CD8-positive, alpha-beta memory T cell (primary cell): ENCODE measurements at regions not wholly inside any gene's neighbourhood (a gene's known extent, or its start where the extent isn't known, plus 50 kb on each side); places are given as distances from the start of the nearest gene placed in this dataset.
"Not testable (repeated sequence)": the region's sequence is repeated elsewhere in the genome, so short reads cannot be mapped to it uniquely, and the experiment has no call there.

Experiments used
- CTCF ChIA-PET: fragments of 350-600 bp; sonication (Branson Sonifier 250); formaldehyde crosslinking; loops from one replicate; lab custom pipeline; 2021; ENCODE audit warnings: antibody characterized with exemption; lab: Charles Lee
- POLR2A ChIA-PET: fragments of 350-600 bp; sonication (Branson Sonifier 250); formaldehyde crosslinking; loops from one replicate; lab custom pipeline; 2021; ENCODE audit warnings: antibody characterized with exemption; lab: Charles Lee
- DNase-seq, 5 donors: peaks; one replicate each; pipeline versions ENCODE4 v3.0.0 to v3.0.0-alpha.2; 2020 to 2022; ENCODE audit warnings: mixed read lengths in 1 of 5
- H3K27ac ChIP-seq: one replicate; pipeline ENCODE4 v1.7.0; 2013; ENCODE audit warnings: low read depth, mild to moderate bottlenecking, low read length, moderate library complexity
- H3K27me3 ChIP-seq: 2 replicates; pipeline ENCODE4 v1.7.0; 2013; ENCODE audit warnings: low read length, mild to moderate bottlenecking; ENCODE audit not compliant: insufficient read depth, poor library complexity, severe bottlenecking
- H3K36me3 ChIP-seq: 2 replicates; pipeline ENCODE4 v1.7.0; 2013; ENCODE audit warnings: mild to moderate bottlenecking, low read length, moderate library complexity; ENCODE audit not compliant: insufficient read depth
- H3K4me1 ChIP-seq: 2 replicates; pipeline ENCODE4 v1.7.0; 2013; ENCODE audit warnings: mild to moderate bottlenecking, low read length, moderate library complexity; ENCODE audit not compliant: insufficient read depth
- H3K4me3 ChIP-seq: 2 replicates; pipeline ENCODE4 v1.7.0; 2013; ENCODE audit warnings: mild to moderate bottlenecking, low read length
- H3K9me3 ChIP-seq: 2 replicates; pipeline ENCODE4 v1.7.0; 2013; ENCODE audit warnings: mild to moderate bottlenecking, low read length
- H3K27ac Mint-ChIP-seq, 8 donors: one replicate each; pipeline ENCODE4 v1.8.0; 2020 to 2021; ENCODE audit warnings: mixed read lengths in 8 of 8, mild to moderate bottlenecking in 6 of 8, inconsistent platforms in 3 of 8, moderate library complexity in 3 of 8
- H3K27me3 Mint-ChIP-seq, 2 donors: one replicate each; pipeline ENCODE4 v1.8.0; 2020 to 2021; ENCODE audit warnings: mixed read lengths in 2 of 2, mild to moderate bottlenecking in 1 of 2, moderate library complexity in 1 of 2
- H3K36me3 Mint-ChIP-seq, 3 donors: one replicate each; pipeline ENCODE4 v1.8.0; 2020 to 2021; ENCODE audit warnings: mixed read lengths in 3 of 3, inconsistent platforms in 1 of 3, mild to moderate bottlenecking in 1 of 3
- H3K4me1 Mint-ChIP-seq, 3 donors: one replicate each; pipeline ENCODE4 v1.8.0; 2020 to 2021; ENCODE audit warnings: mixed read lengths in 3 of 3, inconsistent platforms in 1 of 3, mild to moderate bottlenecking in 1 of 3
- H3K4me3 Mint-ChIP-seq, 7 donors: one replicate each; pipeline ENCODE4 v1.8.0; 2020 to 2021; ENCODE audit warnings: mixed read lengths in 7 of 7, mild to moderate bottlenecking in 6 of 7, moderate library complexity in 4 of 7, inconsistent platforms in 2 of 7
- H3K9me3 Mint-ChIP-seq, 5 donors: one replicate each; pipeline ENCODE4 v1.8.0; 2020 to 2022; ENCODE audit warnings: mixed read lengths in 5 of 5, mild to moderate bottlenecking in 3 of 5, moderate library complexity in 2 of 5, inconsistent platforms in 1 of 5

- Histone ChIP-seq H3K9me3 (peaks cover 6% of the 10 kb centered on the region), H3K36me3 (no peaks in the 10 kb centered on the region), H3K27ac (no peak overlapping the region), H3K4me3 (no peak overlapping the region), H3K27me3 (no peaks in the 10 kb centered on the region), H3K4me1 (no peaks in the 10 kb centered on the region)
- Mint-ChIP-seq H3K27ac (no peak overlapping the region), H3K27me3 (peaks cover 0 to 3% of the 10 kb centered on the region in 2 donors), H3K36me3 (peaks cover 0 to 1% (median 0%) of the 10 kb centered on the region in 3 donors), H3K4me3 (no peak overlapping the region), H3K9me3 (peaks cover 16 to 32% (median 30%) of the 10 kb centered on the region in 5 donors), H3K4me1 (no peaks in the 10 kb centered on the region)
- ChIA-PET CTCF (no interaction called here), POLR2A (no interaction called here)
- DNase-seq: no peak
Observed at GRCh38 chr5:42148813-42149212, 223.7 kb downstream of the FBXO4 start.

- H3K4me1 Mint-ChIP-seq: no peaks in the 10 kb centered on the region
Observed at GRCh38 chr5:42157215-42157614, 232.1 kb downstream of the FBXO4 start.

GRCh38 chr5:42163083-42163482 is 238.0 kb downstream of the FBXO4 start:
- no peaks in the 10 kb centered on the region for H3K27me3 ChIP-seq
- H3K27ac ChIP-seq: no peak overlapping the region
- Mint-ChIP-seq H3K27me3 (no peaks in the 10 kb centered on the region), H3K4me3 (no peak overlapping the region), H3K9me3 (peaks cover 0 to 3% (median 0%) of the 10 kb centered on the region in 5 donors), H3K4me1 (no peaks in the 10 kb centered on the region), H3K36me3 (no peaks in the 10 kb centered on the region), H3K27ac (no peak overlapping the region)
- no peak overlapping the region for H3K4me3 ChIP-seq
- no peaks in the 10 kb centered on the region for H3K4me1 ChIP-seq
- ChIA-PET CTCF (no interaction called here), POLR2A (no interaction called here)
- H3K36me3 ChIP-seq: no peaks in the 10 kb centered on the region
- no peak for DNase-seq
- no peaks in the 10 kb centered on the region for H3K9me3 ChIP-seq

More at GRCh38 chr5:42157215-42157614, 232.1 kb downstream of the FBXO4 start:
- no peaks in the 10 kb centered on the region for H3K4me1 ChIP-seq
- no peak overlapping the region for H3K27ac ChIP-seq
- no peaks in the 10 kb centered on the region for H3K27me3 ChIP-seq
- DNase-seq: no peak
- ChIA-PET POLR2A (no interaction called here), CTCF (no interaction called here)
- Mint-ChIP-seq H3K27ac (no peak overlapping the region), H3K36me3 (no peaks in the 10 kb centered on the region), H3K27me3 (no peaks in the 10 kb centered on the region), H3K9me3 (peaks cover 0 to 4% (median 0%) of the 10 kb centered on the region in 5 donors), H3K4me3 (no peak overlapping the region)
- H3K4me3 ChIP-seq: no peak overlapping the region
- H3K9me3 ChIP-seq: no peaks in the 10 kb centered on the region
- H3K36me3 ChIP-seq: no peaks in the 10 kb centered on the region

- ChIA-PET CTCF (no interaction called here), POLR2A (no interaction called here)
- no peaks in the 10 kb centered on the region for H3K27me3 ChIP-seq
- H3K4me1 ChIP-seq: no peaks in the 10 kb centered on the region
- Mint-ChIP-seq H3K9me3 (peaks cover 0 to 5% (median 0%) of the 10 kb centered on the region in 5 donors), H3K36me3 (no peaks in the 10 kb centered on the region), H3K27me3 (peaks cover 0 to 5% of the 10 kb centered on the region in 2 donors), H3K27ac (no peak overlapping the region), H3K4me3 (no peak overlapping the region), H3K4me1 (no peaks in the 10 kb centered on the region)
- no peak overlapping the region for H3K27ac ChIP-seq
- H3K36me3 ChIP-seq: no peaks in the 10 kb centered on the region
- no peak overlapping the region for H3K4me3 ChIP-seq
- no peaks in the 10 kb centered on the region for H3K9me3 ChIP-seq
- DNase-seq: no peak
Observed at GRCh38 chr5:42168091-42168670, 243.1 kb downstream of the FBXO4 start.

- H3K27me3 ChIP-seq, H3K36me3 ChIP-seq, H3K9me3 ChIP-seq, H3K4me1 ChIP-seq, H3K36me3 Mint-ChIP-seq, H3K4me1 Mint-ChIP-seq, DNase-seq, H3K27me3 Mint-ChIP-seq, H3K27ac ChIP-seq, H3K4me3 ChIP-seq, CTCF ChIA-PET, POLR2A ChIA-PET, H3K27ac Mint-ChIP-seq: not testable (repeated sequence)
- peak overlapping the region in 1 of 7 donors; percentile 59 for H3K4me3 Mint-ChIP-seq
- peaks cover 0 to 16% (median 11%) of the 10 kb centered on the region in 5 donors for H3K9me3 Mint-ChIP-seq
Observed at GRCh38 chr5:42176118-42176517, 247.1 kb upstream of the GHR start.

GRCh38 chr5:42179843-42180242 is 243.4 kb upstream of the GHR start:
- H3K36me3 ChIP-seq, H3K4me1 ChIP-seq, H3K27ac ChIP-seq, H3K4me1 Mint-ChIP-seq, CTCF ChIA-PET, H3K27ac Mint-ChIP-seq, H3K4me3 ChIP-seq, POLR2A ChIA-PET, H3K9me3 ChIP-seq, H3K27me3 Mint-ChIP-seq, H3K4me3 Mint-ChIP-seq, H3K36me3 Mint-ChIP-seq, H3K27me3 ChIP-seq, DNase-seq: not testable (repeated sequence)
- H3K9me3 Mint-ChIP-seq: peaks cover 0 to 16% (median 11%) of the 10 kb centered on the region in 5 donors

DNA sequence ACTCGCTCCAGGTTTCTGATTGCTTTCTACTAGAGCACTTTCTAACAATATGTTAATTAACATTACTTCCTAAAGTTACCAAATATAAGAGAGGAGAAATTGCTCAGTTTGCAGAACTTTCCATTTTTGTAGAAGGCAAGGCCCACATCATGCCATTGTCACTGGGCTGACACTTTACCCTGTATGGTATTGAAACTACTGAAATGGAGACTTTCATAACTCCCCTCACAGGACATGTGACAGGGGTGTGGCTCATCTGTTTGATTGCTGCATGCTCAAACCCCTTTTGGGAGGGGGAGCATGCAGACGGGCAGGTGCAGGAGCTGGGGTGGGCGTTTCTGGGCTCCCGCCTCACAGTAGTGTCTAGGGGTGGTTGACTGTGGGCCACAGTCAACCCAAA is 206.3 kb upstream of the GHR start:
- POLR2A ChIA-PET: no interaction called here
- DNase-seq: no peak
- Histone ChIP-seq H3K27me3 (no peaks in the 10 kb centered on the region), H3K4me1 (no peaks in the 10 kb centered on the region), H3K27ac (no peak overlapping the region), H3K4me3 (no peak overlapping the region), H3K9me3 (no peaks in the 10 kb centered on the region), H3K36me3 (no peaks in the 10 kb centered on the region)
- no peak overlapping the region for H3K4me3 Mint-ChIP-seq
- H3K36me3 Mint-ChIP-seq: no peaks in the 10 kb centered on the region
- no peak overlapping the region for H3K27ac Mint-ChIP-seq
- H3K9me3 Mint-ChIP-seq: peaks cover 0 to 6% (median 0%) of the 10 kb centered on the region in 5 donors
- no peaks in the 10 kb centered on the region for H3K4me1 Mint-ChIP-seq
- peaks cover 0 to 2% of the 10 kb centered on the region in 2 donors for H3K27me3 Mint-ChIP-seq
- CTCF ChIA-PET: no interaction called here

DNA sequence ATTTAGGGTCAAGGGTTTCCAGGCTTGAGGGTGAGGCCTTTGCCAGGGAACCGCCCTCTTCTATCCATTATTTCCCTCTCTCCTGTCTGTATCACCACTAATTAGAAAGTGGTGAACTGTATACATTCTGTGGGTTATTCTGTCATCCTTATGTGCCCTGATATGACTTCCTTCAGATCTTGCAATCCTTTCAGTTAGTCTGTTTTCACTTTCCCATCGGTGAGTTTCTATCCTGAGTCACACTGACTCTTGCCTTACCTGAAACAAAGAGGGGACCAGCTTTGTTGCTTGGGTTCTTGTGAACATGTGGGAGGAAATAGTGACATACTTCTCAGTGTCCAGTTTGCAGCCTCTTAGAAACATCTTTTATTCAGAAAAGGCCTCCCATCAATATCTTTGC is 205.4 kb upstream of the GHR start:
- Histone ChIP-seq H3K9me3 (no peaks in the 10 kb centered on the region), H3K4me1 (no peaks in the 10 kb centered on the region), H3K4me3 (no peak overlapping the region), H3K36me3 (no peaks in the 10 kb centered on the region), H3K27ac (no peak overlapping the region), H3K27me3 (no peaks in the 10 kb centered on the region)
- Mint-ChIP-seq H3K9me3 (peaks cover 0 to 6% (median 0%) of the 10 kb centered on the region in 5 donors), H3K4me3 (no peak overlapping the region), H3K4me1 (no peaks in the 10 kb centered on the region), H3K27me3 (peaks cover 0 to 2% of the 10 kb centered on the region in 2 donors), H3K36me3 (no peaks in the 10 kb centered on the region), H3K27ac (no peak overlapping the region)
- CTCF ChIA-PET: no interaction called here
- POLR2A ChIA-PET: no interaction called here
- DNase-seq: no peak
